ENCODE measurements at regions not wholly inside any gene's neighbourhood (a gene's known extent, or its start where the extent isn't known, plus 50 kb on each side); places are given as distances from the start of the nearest gene placed in this dataset.

DNA sequence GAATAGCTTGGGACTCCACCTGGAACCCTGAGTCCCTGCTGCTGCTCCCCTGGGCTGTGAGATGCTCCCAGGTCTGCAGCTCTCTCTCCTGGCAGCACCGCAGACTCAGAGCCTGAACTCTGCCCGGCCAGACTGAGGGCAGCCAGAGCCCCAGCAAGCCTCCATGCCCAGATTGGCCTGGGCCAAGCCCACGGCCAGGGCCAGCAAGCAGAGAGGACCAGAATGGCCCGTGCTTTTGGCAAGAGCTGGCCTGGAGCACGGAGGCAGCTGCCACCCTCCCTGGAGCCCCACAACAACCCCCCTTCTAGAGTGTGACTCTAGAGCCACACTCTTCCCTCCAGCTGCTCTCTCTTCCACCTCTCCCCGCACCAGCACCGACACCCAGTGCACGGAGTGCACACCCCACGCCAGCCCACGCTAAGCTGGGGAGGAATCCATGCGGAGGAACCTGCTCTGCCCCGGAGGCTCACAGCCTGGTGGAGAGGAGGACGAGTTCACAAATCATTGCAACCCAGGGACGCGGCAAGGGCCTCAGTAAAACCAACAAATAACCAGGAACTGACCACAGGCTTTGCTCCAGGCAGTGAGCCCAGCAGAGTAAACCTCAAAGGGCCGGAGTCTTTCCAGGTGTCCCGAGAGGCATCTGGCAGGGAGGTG lies 110.3 kb downstream of the HMX1 start:
- intact Hi-C loops (cut with DNase I): no loop called here

DNA sequence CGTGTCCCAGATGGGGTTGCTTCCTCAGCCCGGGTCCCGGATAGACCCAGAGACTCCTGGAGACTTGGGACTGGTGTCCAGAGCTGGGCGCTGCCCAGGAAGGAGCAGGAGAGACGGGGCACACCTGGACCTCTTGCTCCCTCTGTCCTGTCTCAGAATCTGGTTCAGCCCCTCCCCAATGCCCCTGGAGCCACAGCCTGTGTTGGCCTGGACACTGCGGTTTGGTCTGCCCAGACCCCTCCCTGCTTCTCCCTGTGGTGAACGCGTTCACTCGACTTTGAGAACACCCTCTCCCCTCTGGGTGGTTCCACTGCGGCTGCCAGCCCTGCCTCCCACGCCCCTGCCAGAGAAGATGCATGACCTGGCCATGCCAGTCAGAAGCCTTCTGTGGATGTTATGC lies 111.1 kb downstream of the HMX1 start:
- intact Hi-C loops (cut with DNase I): no loop called here
- DNase-seq: peak in 4 of 10 donors; percentile 11 to 65 (median 48)

More for the DNA sequence above, 110.3 kb downstream of the HMX1 start:
- DNase-seq: peak in 4 of 10 donors; percentile 26 to 79 (median 55)

DNA sequence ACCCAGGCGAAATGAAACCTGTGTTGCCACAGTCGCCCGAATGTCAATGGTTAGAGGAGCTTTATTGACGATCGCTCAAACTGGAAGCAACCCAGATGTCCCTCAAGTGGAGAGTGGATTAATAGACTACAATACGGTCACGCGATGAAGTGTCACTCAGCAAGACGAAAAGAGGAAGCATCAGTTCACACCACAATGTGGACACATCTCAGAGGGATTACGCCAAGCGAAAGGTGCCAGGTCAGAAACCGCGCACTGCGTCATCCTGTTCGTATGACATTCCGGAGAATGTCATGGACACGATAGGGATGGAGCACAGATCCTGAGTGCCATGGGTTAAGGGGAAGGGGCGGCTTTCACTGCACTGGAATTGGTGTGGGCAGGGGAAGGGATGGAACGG lies 111.7 kb downstream of the HMX1 start:
- DNase-seq: peak in 3 of 10 donors; percentile 22 to 55 (median 39)
- intact Hi-C loops (cut with DNase I): no loop called here

DNA sequence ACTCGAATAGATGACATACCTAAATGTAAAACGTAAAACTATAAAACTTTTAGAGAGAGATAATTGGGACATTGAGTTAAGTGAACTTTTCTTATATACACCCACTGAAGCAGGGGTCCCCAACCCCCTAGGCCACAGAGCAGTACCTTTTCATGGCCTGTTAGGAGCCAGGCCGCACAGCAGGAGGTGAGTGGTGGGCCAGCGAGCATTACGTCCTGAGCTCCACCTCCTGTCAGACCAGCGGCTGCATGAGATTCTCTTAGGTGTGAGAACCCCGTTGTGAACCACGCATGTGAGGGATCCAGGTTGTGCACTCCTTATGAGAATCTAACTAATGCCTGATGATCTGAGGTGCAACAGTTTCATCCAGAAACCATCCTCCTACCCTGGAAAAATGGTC lies 114.8 kb downstream of the HMX1 start:
- intact Hi-C loops (cut with DNase I): no loop called here
- DNase-seq: peak in 3 of 10 donors; percentile 24 to 49 (median 40)

DNA sequence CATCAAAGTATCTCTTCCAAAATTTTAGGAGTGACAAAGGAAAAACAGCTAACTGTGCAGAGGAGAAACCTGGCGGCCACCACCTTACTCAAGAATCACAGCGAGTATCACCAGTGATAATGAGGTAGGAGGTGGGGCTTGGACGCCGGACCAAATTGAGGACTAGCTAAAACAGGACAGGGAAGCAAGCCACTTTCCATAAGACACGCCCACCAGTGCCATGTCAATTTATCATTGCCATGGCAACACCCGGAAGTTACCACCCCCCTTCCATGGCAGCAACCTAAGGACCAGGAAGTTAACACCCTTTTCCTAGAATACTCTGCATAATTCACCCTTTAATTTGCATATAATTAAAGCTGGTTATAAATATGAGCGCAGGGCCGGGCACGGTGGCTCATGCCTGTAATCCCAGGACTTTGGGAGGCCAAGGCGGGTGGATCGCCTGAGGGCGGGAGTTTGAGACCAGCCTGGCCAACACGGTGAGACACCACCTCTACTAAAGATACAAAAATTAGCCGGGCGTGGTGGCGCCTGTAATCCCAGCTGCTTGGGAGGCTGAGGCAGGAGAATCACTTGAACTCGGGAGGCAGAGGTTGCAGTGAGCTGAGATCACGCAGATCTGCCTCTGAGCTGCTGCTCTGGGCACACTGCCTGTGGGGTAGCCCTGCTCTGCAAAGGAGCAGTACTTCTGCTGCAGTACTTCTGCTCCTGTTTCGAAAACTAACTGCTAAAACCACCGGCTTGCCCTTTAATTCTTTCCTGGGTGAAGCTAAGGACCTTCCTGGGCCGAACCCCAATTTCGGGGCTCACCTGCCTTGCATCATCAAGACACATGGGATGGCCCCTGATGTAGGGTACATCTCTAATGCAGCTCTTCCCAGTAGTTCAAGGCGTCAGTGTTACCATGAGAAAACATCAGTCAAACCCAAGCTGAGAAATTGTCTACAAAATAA lies 116.7 kb downstream of the HMX1 start:
- DNase-seq: peak in 5 of 10 donors; percentile 3 to 75 (median 49)
- intact Hi-C loops (cut with DNase I): no loop called here

DNA sequence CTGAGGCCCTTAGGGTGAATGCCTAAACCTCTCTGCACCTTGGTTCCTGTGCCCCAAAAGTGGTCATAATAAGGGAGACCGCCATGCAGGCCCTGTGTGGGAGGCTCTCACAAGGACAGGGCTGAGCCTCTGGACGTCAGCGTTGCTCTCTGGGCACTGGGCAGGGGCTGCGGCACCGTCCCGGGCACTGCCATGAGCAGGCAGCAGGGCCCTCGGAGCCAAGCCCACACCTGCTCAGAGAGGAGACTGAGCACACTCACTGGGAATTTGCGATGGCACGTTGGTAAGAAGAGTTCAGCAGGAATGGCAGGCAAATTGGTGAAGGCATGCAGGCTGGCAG lies 123.4 kb downstream of the HMX1 start:
- intact Hi-C loops (cut with DNase I): no loop called here
- peak in 4 of 10 donors; percentile 2 to 70 (median 15) for DNase-seq

DNA sequence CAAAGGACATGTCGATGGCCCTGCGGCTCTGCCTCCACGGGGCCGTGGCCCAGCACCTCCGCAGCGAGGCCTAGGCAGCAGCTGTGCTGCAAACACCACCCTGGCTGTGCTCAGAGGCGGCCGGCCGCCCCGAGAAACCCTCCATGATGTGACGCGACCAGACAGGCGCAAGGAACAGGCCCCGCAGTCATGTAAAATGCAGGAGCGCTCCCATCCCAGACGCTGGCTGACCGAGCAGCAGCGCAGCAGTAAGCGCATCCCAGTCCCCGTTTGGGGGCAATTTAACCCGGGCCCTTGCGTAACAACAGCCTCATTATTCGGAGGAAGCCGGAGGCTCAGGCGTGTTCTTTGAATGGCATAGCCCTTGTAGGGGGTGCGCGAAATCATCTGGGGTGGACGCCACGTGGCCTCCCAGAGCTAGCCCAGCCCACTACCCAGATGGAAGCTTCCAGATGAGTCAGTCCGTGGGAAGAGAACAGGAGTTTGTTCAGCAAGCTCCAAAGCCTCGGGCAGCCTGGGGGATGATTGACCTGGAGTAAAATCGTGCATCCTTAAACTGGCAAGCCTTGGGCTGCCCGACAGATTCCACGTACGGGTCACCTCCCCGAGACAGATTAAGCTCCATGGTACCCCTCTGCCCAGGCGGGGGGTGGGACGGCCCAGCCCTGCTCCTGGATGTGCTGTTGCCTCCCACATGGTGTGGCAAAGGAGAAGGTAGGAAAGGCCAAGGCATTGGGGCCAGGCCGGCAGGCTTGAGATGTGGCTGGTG lies 124.0 kb downstream of the HMX1 start:
- intact Hi-C loops (cut with DNase I): no loop called here
- DNase-seq: peak in 6 of 10 donors; percentile 6 to 83 (median 35)

DNA sequence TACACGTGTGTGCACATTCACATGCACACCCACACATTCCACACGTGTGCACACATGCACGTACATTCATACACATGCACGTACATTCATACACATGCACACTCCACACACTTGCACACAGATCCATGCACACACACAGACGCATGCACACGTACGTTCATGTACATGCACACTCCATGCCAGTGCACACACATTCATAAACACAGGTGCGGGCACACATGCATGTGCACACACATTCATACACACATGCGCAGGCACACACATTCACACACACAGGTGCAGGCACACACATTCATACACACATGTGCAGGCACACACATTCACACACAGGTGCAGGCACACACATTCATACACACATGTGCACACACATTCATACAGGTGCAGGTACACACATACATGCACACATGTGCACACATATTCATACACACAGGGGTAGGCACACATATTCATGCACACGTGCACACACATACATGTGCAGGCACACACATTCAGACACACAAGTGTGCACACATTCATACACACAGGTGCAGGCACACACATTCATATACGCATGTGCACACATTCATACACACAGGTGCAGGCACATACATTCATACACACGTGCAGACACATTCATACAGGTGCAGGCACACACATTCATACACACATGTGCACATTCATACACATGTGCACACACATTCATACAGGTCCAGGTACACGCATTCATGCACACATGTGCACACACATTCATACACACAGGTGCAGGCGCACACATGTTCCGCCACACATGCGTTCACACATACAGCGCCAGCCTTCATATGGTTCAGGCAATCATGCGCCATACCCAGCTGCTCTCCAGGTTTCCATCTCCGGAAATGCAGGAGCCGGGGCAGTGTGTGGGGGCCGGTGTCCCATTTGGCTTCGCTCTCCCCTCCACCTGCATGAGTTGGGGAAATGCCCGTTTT lies 124.8 kb downstream of the HMX1 start:
- intact Hi-C loops (cut with DNase I): no loop called here
- peak in 3 of 10 donors; percentile 1 to 31 (median 12) for DNase-seq

DNA sequence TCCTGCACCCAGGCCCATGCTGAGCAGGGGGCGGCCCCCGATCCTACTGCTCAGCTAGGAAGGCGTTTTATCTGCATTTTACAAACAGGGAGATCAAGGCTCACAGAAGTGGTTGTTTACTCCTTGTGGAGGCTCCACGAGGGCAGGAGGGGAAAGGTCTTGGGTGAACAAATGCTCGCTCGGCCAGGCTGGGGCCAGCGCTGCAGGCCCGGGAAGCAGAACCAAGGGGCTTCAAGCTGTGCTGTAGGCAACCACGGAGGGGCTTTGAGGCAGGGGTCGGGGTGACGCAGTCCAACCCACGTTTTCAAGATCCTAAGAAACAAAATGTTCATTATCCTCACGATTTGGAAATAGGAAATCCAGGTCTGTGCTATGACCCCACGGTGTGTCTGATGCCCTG lies 125.8 kb downstream of the HMX1 start:
- DNase-seq: peak in 4 of 10 donors; percentile 2 to 66 (median 29)
- intact Hi-C loops (cut with DNase I): no loop called here

DNA sequence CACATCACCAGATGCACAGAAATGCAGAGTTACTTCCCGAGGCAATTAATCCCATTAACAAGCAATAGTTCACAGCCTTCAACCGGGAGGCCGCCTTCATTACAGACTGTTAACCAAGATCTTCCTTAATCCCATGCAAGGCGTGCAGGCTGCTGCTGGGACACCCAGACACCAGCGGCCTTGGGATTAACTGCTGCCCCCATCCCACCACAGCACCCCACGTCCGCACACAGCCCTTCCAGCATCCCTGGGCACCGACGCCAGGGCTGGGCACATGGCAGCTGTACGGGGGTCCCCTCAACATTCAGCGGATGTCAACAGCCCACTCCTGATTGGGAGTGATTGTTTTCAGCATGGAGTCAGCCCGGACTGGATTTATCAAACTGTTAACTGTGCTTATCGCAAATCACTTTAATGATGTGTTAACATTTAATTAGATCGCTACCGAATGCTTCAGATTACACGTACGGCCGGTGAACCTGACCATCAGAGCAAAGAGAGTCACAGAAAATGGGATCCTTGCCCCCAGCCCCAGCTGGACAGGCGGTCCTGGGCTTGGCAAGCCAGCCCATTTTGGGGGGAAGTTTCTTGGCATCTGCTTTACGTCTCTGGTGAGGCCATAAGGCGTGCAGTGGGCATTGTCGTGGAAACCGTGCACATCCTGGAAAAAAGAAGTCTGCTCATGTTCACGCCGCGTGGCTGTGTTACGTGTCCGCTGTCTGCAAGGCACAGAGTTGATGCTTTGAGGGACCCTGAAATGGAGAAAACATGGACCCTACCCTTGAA lies 126.4 kb downstream of the HMX1 start:
- intact Hi-C loops (cut with DNase I): no loop called here
- DNase-seq: peak in 5 of 10 donors; percentile 2 to 61 (median 14)

DNA sequence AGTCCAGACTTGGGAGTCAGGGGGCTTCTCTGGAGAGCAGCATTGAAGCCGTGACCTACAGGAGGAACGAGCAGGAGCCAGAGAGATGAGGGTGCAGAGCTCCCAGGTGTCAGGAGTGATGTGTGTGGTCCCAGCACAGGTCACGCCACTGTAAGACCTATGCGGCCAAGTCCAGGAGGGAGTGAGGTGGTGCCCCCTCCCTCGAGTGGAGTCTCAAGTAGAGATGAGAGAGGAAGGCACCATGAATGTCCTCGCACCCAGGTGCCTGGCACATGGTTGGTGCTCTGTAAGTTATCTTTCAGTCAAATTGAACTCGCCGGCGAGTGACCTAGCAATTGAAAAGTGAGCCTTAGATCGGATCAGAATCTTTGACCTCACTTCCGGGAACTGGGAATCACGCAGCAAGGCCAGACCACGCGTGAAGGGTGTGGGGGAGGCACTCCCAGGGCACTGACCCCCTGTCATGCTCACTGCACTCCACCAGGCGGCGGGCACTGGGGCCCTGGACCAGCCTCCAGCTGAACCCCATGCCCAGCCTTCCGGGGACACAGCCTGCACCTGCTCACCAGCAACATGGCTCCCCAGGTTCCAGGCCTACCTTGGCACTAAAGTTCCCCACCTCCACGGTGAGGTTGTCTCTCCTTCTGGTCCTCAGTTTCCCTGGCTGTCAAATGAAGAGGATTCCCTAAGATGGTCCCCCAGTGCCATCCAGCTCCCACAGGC lies 127.4 kb downstream of the HMX1 start:
- peak in 5 of 10 donors; percentile 1 to 79 (median 8) for DNase-seq
- intact Hi-C loops (cut with DNase I): no loop called here

DNA sequence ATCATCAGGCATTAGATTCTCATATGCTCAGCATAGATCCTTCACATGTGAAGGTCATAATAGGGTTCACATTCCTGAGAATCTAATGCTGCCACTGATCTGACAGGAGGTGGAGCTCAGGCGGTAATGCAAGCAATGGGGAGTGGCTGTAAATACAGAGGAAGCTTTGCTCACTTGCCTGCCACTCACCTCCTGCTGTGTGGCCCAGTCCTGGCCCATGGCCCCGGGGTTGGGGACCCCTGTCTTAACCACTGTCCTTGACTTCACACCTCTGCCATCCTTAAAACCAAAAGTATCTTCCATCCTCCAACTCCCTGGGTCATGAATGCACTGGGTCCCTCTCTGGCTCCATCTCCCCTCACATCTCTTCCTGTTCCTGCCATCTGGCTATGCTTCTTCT lies 129.1 kb downstream of the HMX1 start:
- intact Hi-C loops (cut with DNase I): no loop called here
- DNase-seq: peak in 2 of 10 donors; percentile 5 to 56

DNA sequence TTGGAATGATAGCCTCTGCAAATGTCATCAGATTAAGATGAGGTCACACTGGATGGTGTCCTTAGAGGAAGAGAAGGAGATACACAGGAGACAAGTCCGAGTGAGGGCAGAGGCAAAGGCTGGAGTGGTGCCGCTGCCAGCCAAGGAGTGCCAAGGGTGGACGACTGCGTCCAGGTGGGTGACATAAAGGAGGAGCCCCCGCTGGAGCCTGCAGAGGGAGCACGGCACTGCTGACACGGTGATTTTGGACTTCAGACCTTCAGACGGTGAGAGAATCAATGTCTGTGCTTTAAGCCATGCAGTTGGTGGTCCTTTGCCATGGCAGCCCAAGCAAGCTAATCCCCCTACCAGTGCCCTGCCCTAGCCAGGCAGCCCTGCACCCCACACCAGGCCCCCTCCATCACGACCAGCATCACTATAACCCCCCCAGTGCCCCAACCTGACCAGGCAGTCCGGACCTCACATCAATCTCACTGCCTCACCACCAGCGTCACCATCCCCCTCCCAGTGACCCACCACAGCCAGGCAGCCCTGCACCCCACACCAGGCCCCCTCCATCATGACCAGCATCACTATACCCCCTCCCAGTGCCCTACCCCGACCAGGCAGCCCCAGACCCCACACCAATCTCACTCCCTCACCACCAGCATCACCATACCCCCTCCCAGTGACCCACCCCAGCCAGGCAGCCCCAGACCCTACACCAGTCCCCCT lies 130.0 kb downstream of the HMX1 start:
- peak in 2 of 10 donors; percentile 2 to 27 for DNase-seq
- intact Hi-C loops (cut with DNase I): no loop called here

DNA sequence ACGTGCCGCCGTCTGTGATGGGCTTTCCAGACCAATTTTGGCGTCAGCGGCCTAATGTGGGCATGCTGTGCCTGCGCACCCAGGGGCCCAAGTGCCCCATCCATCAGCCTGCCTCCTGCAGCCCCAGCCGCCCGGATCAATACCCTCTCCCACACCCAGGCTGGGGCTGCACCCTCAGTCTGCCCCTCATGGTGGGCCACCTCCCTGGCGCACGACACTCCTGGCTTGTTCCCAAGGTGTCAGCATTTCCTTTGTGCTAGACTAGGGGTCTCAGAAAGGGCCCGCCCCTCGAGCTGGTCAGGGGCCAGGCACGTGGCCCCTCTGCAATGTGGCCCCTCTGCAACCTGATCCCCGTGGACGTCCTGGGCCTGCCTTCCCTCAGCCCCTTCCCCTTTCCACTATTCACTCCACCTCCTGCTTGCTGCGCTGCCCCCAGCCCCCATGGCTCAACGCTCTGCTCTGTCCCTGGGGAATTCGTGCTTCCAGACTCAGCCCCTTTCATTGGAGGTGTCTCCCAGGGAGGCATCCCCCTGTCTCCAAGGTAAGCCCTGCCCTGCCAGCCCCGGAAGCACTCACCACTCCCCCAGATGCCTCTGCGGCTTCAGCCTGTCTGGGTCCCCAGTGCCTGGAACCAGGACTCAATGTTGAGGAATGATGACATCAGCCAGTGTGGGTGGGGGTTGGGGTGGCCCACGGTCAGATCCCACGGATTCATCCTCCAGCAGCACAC lies 130.8 kb downstream of the HMX1 start:
- DNase-seq: peak in 3 of 10 donors; percentile 7 to 82 (median 72)
- intact Hi-C loops (cut with DNase I): no loop called here

DNA sequence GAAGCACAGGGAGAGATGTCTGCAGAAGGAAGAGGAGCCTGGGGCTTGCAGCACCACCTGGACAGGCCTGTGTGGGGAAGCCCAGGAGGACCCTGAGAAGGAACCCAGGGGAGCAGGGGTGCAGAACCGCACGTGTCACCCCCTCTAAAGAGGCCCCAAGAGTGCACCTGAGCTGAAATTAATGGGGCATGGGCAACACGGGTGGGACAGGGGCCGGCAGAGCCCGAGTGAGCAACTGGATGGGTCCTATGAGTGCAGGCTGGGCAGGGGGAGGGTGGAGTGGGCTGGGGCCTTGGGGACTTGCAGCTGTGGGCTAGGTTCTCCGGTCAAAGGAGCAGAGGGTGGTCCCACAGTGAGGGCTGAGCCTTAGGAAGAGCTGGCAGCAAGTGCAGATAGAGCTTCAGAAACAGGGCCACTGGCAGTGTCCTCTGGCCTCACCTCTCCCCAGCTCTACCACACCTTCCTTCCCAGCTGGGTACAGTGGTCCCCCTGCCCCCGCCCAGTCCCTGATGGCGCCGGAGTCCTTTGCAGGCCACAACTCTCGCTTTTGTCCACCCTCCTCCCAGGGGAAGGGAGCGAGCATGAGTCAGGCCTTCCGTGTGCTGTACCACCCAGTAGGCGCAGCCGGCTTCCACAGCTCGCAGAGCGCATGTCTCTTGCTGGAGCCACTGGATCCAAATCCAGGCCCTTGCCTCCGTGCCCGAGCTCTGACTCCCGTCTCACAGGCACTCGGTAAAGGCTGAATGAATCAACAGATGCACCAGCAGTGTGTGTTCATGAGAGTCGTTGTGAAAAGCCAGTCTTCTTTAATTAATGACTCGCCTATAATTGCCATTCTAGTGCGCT lies 131.6 kb downstream of the HMX1 start:
- intact Hi-C loops (cut with DNase I): no loop called here
- peak in 4 of 10 donors; percentile 14 to 79 (median 72) for DNase-seq

DNA sequence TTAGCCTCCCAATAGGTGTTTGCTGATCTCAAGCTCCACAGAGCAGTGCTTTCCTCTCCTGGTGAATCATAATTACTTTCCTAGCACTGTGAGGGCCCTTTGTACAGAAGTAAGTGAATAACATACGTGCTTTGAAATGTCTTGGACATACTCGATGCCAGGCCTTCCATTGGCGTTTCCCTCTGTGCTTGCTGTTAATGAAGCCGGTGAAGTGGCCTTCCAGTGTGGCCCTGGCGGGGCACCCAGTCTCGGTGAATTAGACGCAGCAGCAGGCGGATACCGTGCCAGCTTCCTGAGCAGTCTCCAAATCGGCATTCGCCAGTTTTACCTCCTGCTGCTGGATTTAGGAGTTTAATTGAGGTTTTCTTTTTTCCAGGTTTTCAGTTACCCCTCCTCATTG lies 132.3 kb downstream of the HMX1 start:
- peak in 4 of 10 donors; percentile 8 to 80 (median 47) for DNase-seq
- intact Hi-C loops (cut with DNase I): no loop called here
